Hepatocyte (in vitro differentiated cells): ENCODE measurements at regions not wholly inside any gene's neighbourhood (a gene's known extent, or its start where the extent isn't known, plus 50 kb on each side); places are given as distances from the start of the nearest gene placed in this dataset.

Experiments
- DNase-seq: peaks from one replicate; pipeline ENCODE4 v3.0.0-alpha.2; 2016; ENCODE audit warnings: low spot score
- H2AFZ ChIP-seq: fragments of 200-600 bp; sonication (generic); 2 replicates; pipeline ENCODE4 v1.6.0; 2016; ENCODE audit warnings: antibody characterized with exemption, mild to moderate bottlenecking
- H3K27ac ChIP-seq: fragments of 200-600 bp; sonication (generic); 2 replicates; pipeline ENCODE4 v1.5.1; 2016; ENCODE audit warnings: mild to moderate bottlenecking
- H3K27me3 ChIP-seq: fragments of 200-600 bp; sonication (generic); 2 replicates; pipeline ENCODE4 v1.6.1; 2016
- H3K36me3 ChIP-seq: fragments of 200-600 bp; sonication (generic); replicated peaks from 2 replicates; pipeline ENCODE4 v1.5.1; 2016; ENCODE audit warnings: low read depth; ENCODE audit not compliant: insufficient read depth
- H3K4me1 ChIP-seq: fragments of 200-600 bp; sonication (generic); 2 replicates; pipeline ENCODE4 v1.5.1; 2016; ENCODE audit warnings: mild to moderate bottlenecking, moderate library complexity; ENCODE audit not compliant: insufficient read depth
- H3K4me2 ChIP-seq: fragments of 200-600 bp; sonication (generic); 2 replicates; pipeline ENCODE4 v1.6.0; 2016
- H3K4me3 ChIP-seq: fragments of 200-600 bp; sonication (generic); 2 replicates; pipeline ENCODE4 v1.5.1; 2016; ENCODE audit warnings: mild to moderate bottlenecking
- H3K79me2 ChIP-seq: fragments of 200-600 bp; sonication (generic); 2 replicates; pipeline ENCODE4 v1.6.0; 2017; ENCODE audit warnings: mild to moderate bottlenecking
- H3K9me2 ChIP-seq: fragments of 200-600 bp; sonication (generic); replicated peaks from 2 replicates; pipeline ENCODE4 v1.6.0; 2017; ENCODE audit warnings: mild to moderate bottlenecking; ENCODE audit not compliant: insufficient read depth
- H3K9me3 ChIP-seq: fragments of 200-600 bp; sonication (generic); 2 replicates; pipeline ENCODE4 v1.5.1; 2016; ENCODE audit warnings: low read depth, mild to moderate bottlenecking
- H4K20me1 ChIP-seq: fragments of 200-600 bp; sonication (generic); 2 replicates; pipeline ENCODE4 v1.6.0; 2016; ENCODE audit warnings: mild to moderate bottlenecking; ENCODE audit not compliant: insufficient read depth, poor library complexity, severe bottlenecking
- CTCF ChIP-seq: fragments of 200-600 bp; sonication (generic); IDR thresholded peaks from 2 replicates; pipeline ENCODE4 v1.5.1; 2016; ENCODE audit warnings: antibody characterized with exemption, mild to moderate bottlenecking; ENCODE audit not compliant: poor library complexity
- EZH2 ChIP-seq: fragments of 200-600 bp; sonication (generic); IDR thresholded peaks from 2 replicates; pipeline ENCODE4 v1.6.1; 2016; ENCODE audit warnings: antibody characterized with exemption, mild to moderate bottlenecking, borderline replicate concordance
- EZH2phosphoT487 ChIP-seq: fragments of 200-600 bp; sonication (generic); IDR thresholded peaks from one replicate; pipeline ENCODE4 v1.6.1; 2018; ENCODE audit warnings: antibody characterized with exemption, mild to moderate bottlenecking, low read depth, moderate library complexity; ENCODE audit not compliant: unreplicated experiment, severe bottlenecking
- WGBS: methylation state at CpG from one replicate; pipeline ENCODE4 v1.1.6; 2016; ENCODE audit warnings: low lambda C conversion rate; ENCODE audit errors: missing lambda C conversion rate; 5-methylcytosine and 5-hydroxymethylcytosine counted together

GRCh38 chr18:61091379-61091778 lies 241.9 kb upstream of the CDH20 start:
- H3K27ac ChIP-seq: no peak overlapping the region
- 85% methylated on average over 1 of the region's 1 CpG for WGBS

GRCh38 chr18:61093965-61094364 lies 239.3 kb upstream of the CDH20 start:
- H3K4me1 ChIP-seq: no peaks in the 10 kb centered on the region
- no peak for TF ChIP-seq CTCF
- H3K27me3 ChIP-seq: no peaks in the 10 kb centered on the region
- no peaks in the 10 kb centered on the region for H4K20me1 ChIP-seq
- H3K9me2 ChIP-seq: no peaks in the 10 kb centered on the region
- no peaks in the 10 kb centered on the region for H3K9me3 ChIP-seq
- no peak overlapping the region for H3K27ac ChIP-seq
- 80% methylated on average over 2 of the region's 2 CpGs for WGBS
- H3K79me2 ChIP-seq: no peaks in the 10 kb centered on the region
- no peak overlapping the region for H3K4me3 ChIP-seq
- H2AFZ ChIP-seq: no peak overlapping the region
- no peak overlapping the region for H3K4me2 ChIP-seq
- no peak for DNase-seq
- H3K36me3 ChIP-seq: no peaks in the 10 kb centered on the region

More at GRCh38 chr18:61091379-61091778, 241.9 kb upstream of the CDH20 start:
- TF ChIP-seq EZH2: no peak
- TF ChIP-seq CTCF: no peak
- no peak for TF ChIP-seq EZH2phosphoT487
- no peaks in the 10 kb centered on the region for H4K20me1 ChIP-seq
- H3K9me2 ChIP-seq: no peaks in the 10 kb centered on the region
- no peak for DNase-seq
- no peaks in the 10 kb centered on the region for H3K27me3 ChIP-seq
- H3K4me2 ChIP-seq: no peak overlapping the region
- H3K36me3 ChIP-seq: no peaks in the 10 kb centered on the region
- H3K4me3 ChIP-seq: no peak overlapping the region
- H3K9me3 ChIP-seq: no peaks in the 10 kb centered on the region
- H2AFZ ChIP-seq: no peak overlapping the region
- H3K79me2 ChIP-seq: no peaks in the 10 kb centered on the region
- H3K4me1 ChIP-seq: no peaks in the 10 kb centered on the region

- H3K9me3 ChIP-seq: no peaks in the 10 kb centered on the region
- no peak overlapping the region for H3K4me2 ChIP-seq
- 79% methylated on average over 2 of the region's 2 CpGs for WGBS
- H3K4me3 ChIP-seq: no peak overlapping the region
- H3K79me2 ChIP-seq: no peaks in the 10 kb centered on the region
- no peaks in the 10 kb centered on the region for H3K36me3 ChIP-seq
- no peaks in the 10 kb centered on the region for H3K27me3 ChIP-seq
- no peak overlapping the region for H2AFZ ChIP-seq
- DNase-seq: no peak
- no peaks in the 10 kb centered on the region for H3K4me1 ChIP-seq
- H3K27ac ChIP-seq: no peak overlapping the region
- TF ChIP-seq EZH2 (no peak), EZH2phosphoT487 (no peak)
- H4K20me1 ChIP-seq: no peaks in the 10 kb centered on the region
- H3K9me2 ChIP-seq: no peaks in the 10 kb centered on the region
Measured at GRCh38 chr18:61096226-61096625, 237.0 kb upstream of the CDH20 start.

- WGBS: 80% methylated on average over 1 of the region's 1 CpG
- Histone ChIP-seq H3K4me1 (no peaks in the 10 kb centered on the region), H3K79me2 (no peaks in the 10 kb centered on the region), H4K20me1 (no peaks in the 10 kb centered on the region), H3K36me3 (no peaks in the 10 kb centered on the region), H3K4me2 (no peak overlapping the region), H3K4me3 (no peak overlapping the region), H2AFZ (no peak overlapping the region), H3K27me3 (no peaks in the 10 kb centered on the region), H3K27ac (no peak overlapping the region), H3K9me3 (no peaks in the 10 kb centered on the region), H3K9me2 (no peaks in the 10 kb centered on the region)
- TF ChIP-seq CTCF (no peak), EZH2phosphoT487 (no peak), EZH2 (no peak)
- DNase-seq: no peak
Measured at GRCh38 chr18:61107113-61107512, 226.1 kb upstream of the CDH20 start.
